Endodermal cell (in vitro differentiated cells): ENCODE measurements at regions not wholly inside any gene's neighbourhood (a gene's known extent, or its start where the extent isn't known, plus 50 kb on each side); places are given as distances from the start of the nearest gene placed in this dataset.

Experiments
- DNase-seq: peaks from one replicate; pipeline ENCODE4 v3.0.0-alpha.2; 2017
- H3K27ac ChIP-seq: 2 replicates; pipeline ENCODE4 v1.5.1; 2013; ENCODE audit warnings: mild to moderate bottlenecking, low read depth, low read length, moderate library complexity
- H3K27me3 ChIP-seq: 2 replicates; pipeline ENCODE4 v1.6.1; 2013; ENCODE audit warnings: mild to moderate bottlenecking, low read length, moderate library complexity; ENCODE audit not compliant: insufficient read depth, control insufficient read depth, poor library complexity, severe bottlenecking
- H3K36me3 ChIP-seq: 2 replicates; pipeline ENCODE4 v1.7.0; 2013; ENCODE audit warnings: mild to moderate bottlenecking, low read length, moderate library complexity; ENCODE audit not compliant: control insufficient read depth, insufficient read depth
- H3K4me1 ChIP-seq: one replicate; pipeline ENCODE4 v1.7.0; 2013; ENCODE audit warnings: low read length; ENCODE audit not compliant: control insufficient read depth, insufficient read depth
- H3K4me3 ChIP-seq: 2 replicates; pipeline ENCODE4 v1.5.1; 2013; ENCODE audit warnings: mild to moderate bottlenecking, low read length, moderate library complexity
- H3K9ac ChIP-seq: 2 replicates; pipeline ENCODE4 v1.6.1; 2013; ENCODE audit warnings: mild to moderate bottlenecking, low read length, moderate library complexity; ENCODE audit not compliant: poor library complexity, severe bottlenecking; ENCODE audit errors: extremely low read depth
- H3K9me3 ChIP-seq: 2 replicates; pipeline ENCODE4 v1.6.1; 2013; ENCODE audit warnings: mild to moderate bottlenecking, low read length, moderate library complexity; ENCODE audit not compliant: control insufficient read depth
- H3K27ac Mint-ChIP-seq: 2 replicates; pipeline ENCODE4 v1.8.0; 2020; ENCODE audit warnings: mixed read lengths
- H3K27me3 Mint-ChIP-seq: 2 replicates; pipeline ENCODE4 v1.8.0; 2021; ENCODE audit warnings: mild to moderate bottlenecking, mixed read lengths; ENCODE audit not compliant: insufficient read depth
- H3K36me3 Mint-ChIP-seq: 2 replicates; pipeline ENCODE4 v1.8.0; 2020; ENCODE audit warnings: low read depth, mixed read lengths
- H3K4me1 Mint-ChIP-seq: 2 replicates; pipeline ENCODE4 v1.8.0; 2020; ENCODE audit warnings: mixed read lengths
- H3K4me3 Mint-ChIP-seq: 2 replicates; pipeline ENCODE4 v1.8.0; 2020; ENCODE audit warnings: mild to moderate bottlenecking, moderate library complexity, mixed read lengths
- H3K9me3 Mint-ChIP-seq: 2 replicates; pipeline ENCODE4 v1.8.0; 2020; ENCODE audit warnings: mild to moderate bottlenecking, mixed read lengths
- WGBS, 2 experiments: methylation state at CpG; one replicate each; pipeline versions ENCODE4 v1.1.5 to v1.1.7; 2013; ENCODE audit warnings: missing lambda C conversion rate in 2 of 2, mixed read lengths in 1 of 2; ENCODE audit not compliant: insufficient coverage in 1 of 2, insufficient read length in 1 of 2; 5-methylcytosine and 5-hydroxymethylcytosine counted together
- TF ChIP-seq, protein P1 (sequence below): fragments of 200-600 bp; sonication (generic); conservative IDR thresholded peaks from 2 replicates; pipeline ENCODE4 v1.5.0; 2021; ENCODE audit warnings: antibody characterized with exemption, mild to moderate bottlenecking

DNA sequence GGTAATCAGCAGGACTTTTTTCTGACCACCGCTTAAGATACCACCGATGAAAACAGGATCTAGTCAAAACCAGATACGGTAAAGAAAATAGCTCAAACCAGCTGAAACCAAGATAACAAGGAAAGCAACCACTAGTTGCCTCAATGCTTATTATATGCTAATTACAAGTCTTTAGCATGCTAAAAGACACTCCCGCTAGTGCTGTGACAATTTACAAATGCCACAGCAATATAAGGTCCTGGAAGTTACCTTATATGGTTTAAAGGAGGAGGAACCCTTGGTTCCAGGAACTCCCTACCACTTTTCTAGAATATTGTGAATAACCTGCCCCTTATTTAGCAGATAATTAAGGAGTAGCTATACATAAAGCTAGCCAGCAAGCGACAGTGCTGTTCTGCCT, 976.4 kb upstream of the SEL1L start:
- no peak overlapping the region for H3K4me3 ChIP-seq
- no peak overlapping the region for H3K4me3 Mint-ChIP-seq
- TF ChIP-seq, protein P1, sequence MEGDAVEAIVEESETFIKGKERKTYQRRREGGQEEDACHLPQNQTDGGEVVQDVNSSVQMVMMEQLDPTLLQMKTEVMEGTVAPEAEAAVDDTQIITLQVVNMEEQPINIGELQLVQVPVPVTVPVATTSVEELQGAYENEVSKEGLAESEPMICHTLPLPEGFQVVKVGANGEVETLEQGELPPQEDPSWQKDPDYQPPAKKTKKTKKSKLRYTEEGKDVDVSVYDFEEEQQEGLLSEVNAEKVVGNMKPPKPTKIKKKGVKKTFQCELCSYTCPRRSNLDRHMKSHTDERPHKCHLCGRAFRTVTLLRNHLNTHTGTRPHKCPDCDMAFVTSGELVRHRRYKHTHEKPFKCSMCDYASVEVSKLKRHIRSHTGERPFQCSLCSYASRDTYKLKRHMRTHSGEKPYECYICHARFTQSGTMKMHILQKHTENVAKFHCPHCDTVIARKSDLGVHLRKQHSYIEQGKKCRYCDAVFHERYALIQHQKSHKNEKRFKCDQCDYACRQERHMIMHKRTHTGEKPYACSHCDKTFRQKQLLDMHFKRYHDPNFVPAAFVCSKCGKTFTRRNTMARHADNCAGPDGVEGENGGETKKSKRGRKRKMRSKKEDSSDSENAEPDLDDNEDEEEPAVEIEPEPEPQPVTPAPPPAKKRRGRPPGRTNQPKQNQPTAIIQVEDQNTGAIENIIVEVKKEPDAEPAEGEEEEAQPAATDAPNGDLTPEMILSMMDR, result no peak

DNA sequence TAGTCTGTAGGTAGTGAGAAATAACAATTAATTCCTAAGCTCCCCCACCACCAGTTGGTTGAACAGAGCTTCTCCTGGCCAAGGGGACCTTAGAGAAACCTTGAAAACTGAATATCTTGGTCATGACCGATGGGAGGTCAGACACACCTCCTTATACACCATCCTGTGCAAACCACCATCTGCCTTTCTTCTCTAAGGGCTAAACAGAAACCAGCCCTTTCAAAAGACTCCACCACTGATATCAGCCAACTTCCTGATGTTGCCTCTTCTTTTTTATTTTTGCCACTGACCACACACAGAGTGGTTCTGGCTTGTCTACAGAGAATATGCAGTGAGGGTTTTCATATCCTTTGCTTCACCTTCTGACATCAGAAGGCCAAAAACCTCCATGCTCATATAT, 977.7 kb upstream of the SEL1L start:
- H3K27me3 ChIP-seq, result no peaks in the 10 kb centered on the region
- DNase-seq, result no peak
- H3K27me3 Mint-ChIP-seq, result no peaks in the 10 kb centered on the region
- H3K27ac Mint-ChIP-seq, result no peak overlapping the region
- H3K4me1 ChIP-seq, result no peaks in the 10 kb centered on the region
- H3K36me3 ChIP-seq, result no peaks in the 10 kb centered on the region
- peaks cover 20% of the 10 kb centered on the region for H3K9me3 Mint-ChIP-seq
- H3K9ac ChIP-seq, result no peak overlapping the region
- TF ChIP-seq, protein P1, result no peak
- no peak overlapping the region for H3K4me3 Mint-ChIP-seq
- no peaks in the 10 kb centered on the region for H3K9me3 ChIP-seq
- H3K36me3 Mint-ChIP-seq, result peaks cover 3% of the 10 kb centered on the region
- no peaks in the 10 kb centered on the region for H3K4me1 Mint-ChIP-seq
- no peak overlapping the region for H3K4me3 ChIP-seq
- no peak overlapping the region for H3K27ac ChIP-seq
- WGBS, 2 experiments, result 93% methylated on average over 1 of the region's 1 CpG; no CpG with 5 or more reads in 1 of the 2 experiments

More for the DNA sequence above, 976.4 kb upstream of the SEL1L start:
- no peaks in the 10 kb centered on the region for H3K27me3 Mint-ChIP-seq
- H3K4me1 Mint-ChIP-seq, result no peaks in the 10 kb centered on the region
- peaks cover 20% of the 10 kb centered on the region for H3K9me3 Mint-ChIP-seq
- no peaks in the 10 kb centered on the region for H3K4me1 ChIP-seq
- no peak overlapping the region for H3K9ac ChIP-seq
- H3K27me3 ChIP-seq, result no peaks in the 10 kb centered on the region
- DNase-seq, result no peak
- WGBS, 2 experiments, result 86 to 88% methylated on average over 4 to 5 of the region's 5 CpGs
- H3K36me3 Mint-ChIP-seq, result peaks cover 3% of the 10 kb centered on the region
- no peaks in the 10 kb centered on the region for H3K36me3 ChIP-seq
- H3K27ac ChIP-seq, result no peak overlapping the region
- no peaks in the 10 kb centered on the region for H3K9me3 ChIP-seq
- H3K27ac Mint-ChIP-seq, result no peak overlapping the region

DNA sequence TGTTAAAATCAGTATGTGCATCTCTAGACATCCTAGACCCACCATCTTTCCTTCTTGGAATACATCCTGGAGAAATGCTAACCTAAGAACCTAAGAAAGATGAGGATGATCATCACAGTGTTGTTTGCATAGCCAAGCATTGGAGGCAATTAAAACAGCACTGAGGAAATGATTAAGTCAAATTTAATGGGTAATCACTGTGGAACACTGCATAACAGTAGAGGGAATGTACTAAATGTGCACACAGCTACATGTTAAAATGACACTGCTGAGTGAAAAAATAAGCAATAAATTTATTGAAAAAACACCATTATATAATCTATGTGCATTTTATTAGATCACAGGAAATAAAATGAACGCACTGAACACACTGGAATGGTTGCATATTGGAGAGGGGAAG, 987.1 kb upstream of the SEL1L start:
- H3K36me3 ChIP-seq, result no peaks in the 10 kb centered on the region
- Mint-ChIP-seq H3K4me1 (no peaks in the 10 kb centered on the region), H3K4me3 (no peak overlapping the region), H3K9me3 (peaks cover 19% of the 10 kb centered on the region), H3K36me3 (no peaks in the 10 kb centered on the region), H3K27ac (no peak overlapping the region), H3K27me3 (no peaks in the 10 kb centered on the region)
- no peaks in the 10 kb centered on the region for H3K27me3 ChIP-seq
- WGBS, 2 experiments, result 94% methylated on average over 1 of the region's 1 CpG; no CpG with 5 or more reads in 1 of the 2 experiments
- H3K27ac ChIP-seq, result no peak overlapping the region
- no peak overlapping the region for H3K9ac ChIP-seq
- DNase-seq, result no peak
- peaks cover 18% of the 10 kb centered on the region for H3K9me3 ChIP-seq
- TF ChIP-seq, protein P1, result no peak
- H3K4me1 ChIP-seq, result no peaks in the 10 kb centered on the region
- H3K4me3 ChIP-seq, result no peak overlapping the region
